SK-N-MC (cell line): ENCODE measurements at regions not wholly inside any gene's neighbourhood (a gene's known extent, or its start where the extent isn't known, plus 50 kb on each side); places are given as distances from the start of the nearest gene placed in this dataset.

ENCODE experiments used
- EZH2 ChIP-seq: fragments of 200-600 bp; sonication (generic); IDR thresholded peaks from one replicate; pipeline ENCODE4 v1.6.1; 2017; ENCODE audit warnings: antibody characterized with exemption
- POLR2AphosphoS5 ChIP-seq: IDR thresholded peaks from 2 replicates; pipeline ENCODE4 v1.6.1; 2012; ENCODE audit warnings: mild to moderate bottlenecking, low read depth, low read length, borderline replicate concordance

GRCh38 chr4:149017002-149017734 lies 575.0 kb upstream of the NR3C2 start:
- TF ChIP-seq POLR2AphosphoS5: no peak
- no peak for TF ChIP-seq EZH2
